ENCODE measurements at regions not wholly inside any gene's neighbourhood (a gene's known extent, or its start where the extent isn't known, plus 50 kb on each side); places are given as distances from the start of the nearest gene placed in this dataset.

DNA sequence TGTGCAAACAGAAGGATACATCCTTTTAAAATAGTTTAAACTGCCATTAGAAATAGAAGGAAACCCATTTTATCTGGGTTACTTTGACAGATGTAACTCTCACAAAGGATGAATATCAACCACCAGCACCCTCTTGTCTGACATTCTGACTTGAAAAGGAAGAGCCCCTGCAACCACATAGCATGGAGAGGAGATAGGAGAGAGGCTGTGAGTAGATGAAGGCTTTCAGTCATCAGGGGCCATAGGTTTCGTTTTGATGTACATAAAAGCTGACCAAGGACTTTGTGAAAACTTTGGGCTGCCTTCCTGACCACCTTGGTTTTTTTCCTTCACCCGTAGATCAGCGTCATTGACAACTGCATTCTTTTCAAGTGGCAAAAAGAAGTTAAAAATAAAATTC is 211.6 kb upstream of the PRPS1L1 start:
- TF ChIP-seq JUND (IDR thresholded peaks at IDR 0.05) (no peak), ZNF274 (IDR thresholded peaks at IDR 0.05; ENCODE audit: low read depth, low read length) (no peak), EZH2 (IDR thresholded peaks at IDR 0.05) (no peak)
- TF ChIP-seq, protein P1, sequence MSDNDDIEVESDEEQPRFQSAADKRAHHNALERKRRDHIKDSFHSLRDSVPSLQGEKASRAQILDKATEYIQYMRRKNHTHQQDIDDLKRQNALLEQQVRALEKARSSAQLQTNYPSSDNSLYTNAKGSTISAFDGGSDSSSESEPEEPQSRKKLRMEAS (IDR thresholded peaks at IDR 0.05): no peak
- TF ChIP-seq, protein P2, sequence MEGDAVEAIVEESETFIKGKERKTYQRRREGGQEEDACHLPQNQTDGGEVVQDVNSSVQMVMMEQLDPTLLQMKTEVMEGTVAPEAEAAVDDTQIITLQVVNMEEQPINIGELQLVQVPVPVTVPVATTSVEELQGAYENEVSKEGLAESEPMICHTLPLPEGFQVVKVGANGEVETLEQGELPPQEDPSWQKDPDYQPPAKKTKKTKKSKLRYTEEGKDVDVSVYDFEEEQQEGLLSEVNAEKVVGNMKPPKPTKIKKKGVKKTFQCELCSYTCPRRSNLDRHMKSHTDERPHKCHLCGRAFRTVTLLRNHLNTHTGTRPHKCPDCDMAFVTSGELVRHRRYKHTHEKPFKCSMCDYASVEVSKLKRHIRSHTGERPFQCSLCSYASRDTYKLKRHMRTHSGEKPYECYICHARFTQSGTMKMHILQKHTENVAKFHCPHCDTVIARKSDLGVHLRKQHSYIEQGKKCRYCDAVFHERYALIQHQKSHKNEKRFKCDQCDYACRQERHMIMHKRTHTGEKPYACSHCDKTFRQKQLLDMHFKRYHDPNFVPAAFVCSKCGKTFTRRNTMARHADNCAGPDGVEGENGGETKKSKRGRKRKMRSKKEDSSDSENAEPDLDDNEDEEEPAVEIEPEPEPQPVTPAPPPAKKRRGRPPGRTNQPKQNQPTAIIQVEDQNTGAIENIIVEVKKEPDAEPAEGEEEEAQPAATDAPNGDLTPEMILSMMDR (IDR thresholded peaks at IDR 0.05 in 2 of 3, conservative IDR thresholded peaks at IDR 0.05 in 1 of 3; ENCODE audit: borderline replicate concordance in 1 of 3, insufficient read depth in 1 of 3, low read depth in 2 of 3, low read length in 2 of 3): no peak
